ENCODE measurements at regions not wholly inside any gene's neighbourhood (a gene's known extent, or its start where the extent isn't known, plus 50 kb on each side); places are given as distances from the start of the nearest gene placed in this dataset.

DNA sequence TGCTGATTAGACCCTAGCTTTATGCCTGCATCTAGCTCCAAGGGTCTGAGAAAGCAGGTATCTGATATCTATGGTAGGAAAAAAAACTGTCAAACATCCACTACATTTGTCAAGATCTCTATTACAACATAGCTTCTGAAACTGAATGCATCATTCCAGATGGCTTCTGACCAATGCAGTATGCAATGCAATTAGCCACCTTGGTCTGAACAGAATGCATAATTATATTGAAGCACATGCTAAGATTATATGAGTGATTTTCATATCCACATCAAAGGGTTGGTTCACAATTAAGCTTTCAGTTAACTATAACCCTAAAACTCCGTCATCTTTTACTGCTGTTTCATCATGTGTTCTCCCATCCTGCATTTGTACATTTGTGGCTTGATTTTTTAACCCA lies 271.4 kb downstream of the POLR1F start:
- no peak for DNase-seq

- DNase-seq, result no peak
These were observed 280.9 kb downstream of the POLR1F start for GRCh38 chr7:19427944-19428343.

DNA sequence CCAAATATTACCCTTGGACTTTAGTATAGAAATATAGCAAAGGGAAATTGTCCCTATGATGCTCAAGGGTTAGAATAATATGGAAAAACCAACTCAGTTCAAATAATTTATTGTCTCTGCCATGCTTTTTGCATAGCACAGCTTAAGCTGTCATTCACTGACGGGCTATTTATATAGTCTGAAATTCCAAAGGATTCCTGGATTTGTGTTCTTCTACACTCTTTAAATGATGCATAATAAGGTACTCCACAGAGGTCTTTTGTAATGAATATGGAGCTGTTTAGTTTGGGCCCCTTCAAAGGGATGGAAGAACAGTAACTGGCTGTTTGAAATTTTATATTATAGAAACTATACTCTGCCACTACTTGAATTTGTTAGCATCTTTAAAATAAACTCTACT lies 276.6 kb upstream of the FERD3L start:
- DNase-seq, result no peak

- DNase-seq, result no peak
These were observed 272.0 kb upstream of the FERD3L start for GRCh38 chr7:19417231-19417630.

DNA sequence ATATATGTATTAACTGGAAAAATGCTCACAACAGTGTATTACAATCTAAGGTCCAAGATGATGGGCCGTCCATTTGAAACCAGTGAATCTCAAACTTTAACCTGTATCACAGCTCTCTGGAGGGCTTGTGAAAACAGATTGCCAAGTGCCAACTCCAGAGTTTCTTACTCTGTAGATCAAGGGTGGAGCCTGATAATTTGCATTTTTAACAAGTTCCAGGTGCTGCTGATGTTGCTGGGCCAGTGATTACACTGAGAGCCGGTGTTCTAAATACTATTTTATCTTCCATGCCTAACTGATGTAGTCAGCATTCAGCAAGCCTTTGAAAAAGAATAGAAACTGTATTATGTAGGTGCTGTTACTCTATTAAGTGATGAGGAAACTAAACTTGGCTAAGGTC lies 269.9 kb upstream of the FERD3L start:
- DNase-seq, result no peak

GRCh38 chr7:19413443-19413965 lies 268.3 kb upstream of the FERD3L start:
- DNase-seq, result no peak

DNA sequence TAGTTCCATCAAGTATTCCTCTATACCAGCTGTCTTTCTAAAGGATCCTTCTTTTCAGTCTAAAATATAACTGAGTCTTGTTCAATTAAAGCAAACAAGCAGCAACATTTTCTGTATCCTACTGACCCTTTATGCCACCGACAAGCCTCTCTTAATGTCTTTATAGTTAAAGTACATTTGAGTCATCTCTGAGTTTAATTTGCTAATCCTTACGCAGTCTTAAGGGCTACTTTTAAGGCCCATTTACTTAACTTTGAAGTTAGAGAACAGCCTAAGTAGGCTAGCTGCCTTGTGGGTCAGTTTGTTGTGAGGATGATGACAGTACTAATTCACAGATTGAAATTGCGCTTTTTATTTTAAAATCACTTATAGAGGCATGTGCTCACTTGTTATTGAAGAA lies 265.5 kb upstream of the FERD3L start:
- no peak for DNase-seq

- DNase-seq, result no peak
These were observed 264.9 kb upstream of the FERD3L start for GRCh38 chr7:19410106-19410505.

DNA sequence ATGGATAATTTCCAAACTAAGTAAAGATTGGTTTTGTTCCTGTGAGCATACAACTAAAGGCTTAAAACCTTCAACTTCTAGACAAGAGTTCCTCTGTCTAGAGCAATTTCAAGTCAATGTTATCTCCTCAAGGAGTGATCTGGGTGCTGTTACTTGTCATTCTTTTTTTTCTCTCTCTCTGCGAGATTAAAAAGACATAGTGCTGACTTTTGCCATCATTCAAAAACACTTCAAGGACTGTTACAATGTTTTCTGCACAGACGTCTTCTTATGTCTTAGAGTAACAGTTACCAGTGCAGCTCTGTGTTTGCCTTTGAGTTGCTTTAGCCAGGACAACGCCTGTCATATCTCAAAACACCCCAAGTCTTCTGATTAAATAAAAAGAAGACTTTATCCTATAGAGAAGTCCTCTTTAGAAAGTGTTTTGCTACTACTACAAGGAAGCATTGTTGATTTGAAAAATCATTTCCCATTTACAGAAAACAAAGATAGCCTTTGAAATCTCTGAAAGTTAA lies 263.5 kb upstream of the FERD3L start:
- no peak for DNase-seq

- DNase-seq, result no peak
These were observed 262.0 kb upstream of the FERD3L start for GRCh38 chr7:19407270-19407669.

DNA sequence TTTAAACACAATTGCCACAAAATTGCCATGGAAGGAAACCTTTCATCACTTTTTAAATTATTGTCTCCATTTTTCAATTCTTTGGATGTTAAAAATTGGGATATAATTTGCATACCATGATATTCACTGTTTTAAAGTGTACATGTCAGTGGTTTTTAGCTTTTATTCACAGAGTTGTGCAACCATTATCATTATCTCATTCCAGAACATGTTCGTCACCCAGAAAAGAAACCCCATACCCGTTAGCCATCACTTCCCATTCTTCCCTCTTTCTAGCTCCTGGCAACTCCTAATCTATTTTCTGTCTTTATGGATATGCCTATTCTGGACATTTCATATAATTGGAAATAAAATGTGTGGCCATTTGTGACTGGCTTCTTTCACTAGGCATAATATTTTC lies 260.3 kb upstream of the FERD3L start:
- DNase-seq, result peak in 2 of 4 experiments; percentile 10 to 14

- peak; percentile 52 to 81 (median 65) for DNase-seq
These were observed 259.7 kb upstream of the FERD3L start for GRCh38 chr7:19404912-19405329.

GRCh38 chr7:19403691-19404090 lies 258.5 kb upstream of the FERD3L start:
- no peak for DNase-seq

GRCh38 chr7:19401461-19401860 lies 256.2 kb upstream of the FERD3L start:
- no peak for DNase-seq

DNA sequence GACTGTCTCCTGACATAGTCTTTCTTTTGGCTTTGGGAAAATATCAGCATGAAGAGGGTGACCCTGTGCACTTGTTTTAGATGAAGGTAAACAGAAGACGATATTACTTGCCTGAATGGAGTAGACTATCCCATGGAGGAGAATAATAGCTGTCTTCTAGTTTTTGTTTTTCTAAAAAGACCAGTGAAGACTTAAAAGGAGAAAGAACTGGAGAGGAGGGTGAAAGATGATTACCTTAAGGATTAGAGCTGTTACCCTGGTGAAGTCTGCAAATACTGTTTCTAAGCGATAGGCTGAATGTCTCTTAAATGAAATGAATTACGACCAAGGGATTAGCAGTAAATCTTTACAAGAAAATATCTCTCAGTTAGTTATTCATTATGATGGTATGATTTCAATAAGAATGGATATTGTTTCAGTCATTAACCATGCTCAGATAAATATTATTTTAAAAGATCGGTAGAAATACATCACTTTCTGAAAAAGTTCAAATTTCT lies 255.6 kb upstream of the FERD3L start:
- DNase-seq, result no peak

DNA sequence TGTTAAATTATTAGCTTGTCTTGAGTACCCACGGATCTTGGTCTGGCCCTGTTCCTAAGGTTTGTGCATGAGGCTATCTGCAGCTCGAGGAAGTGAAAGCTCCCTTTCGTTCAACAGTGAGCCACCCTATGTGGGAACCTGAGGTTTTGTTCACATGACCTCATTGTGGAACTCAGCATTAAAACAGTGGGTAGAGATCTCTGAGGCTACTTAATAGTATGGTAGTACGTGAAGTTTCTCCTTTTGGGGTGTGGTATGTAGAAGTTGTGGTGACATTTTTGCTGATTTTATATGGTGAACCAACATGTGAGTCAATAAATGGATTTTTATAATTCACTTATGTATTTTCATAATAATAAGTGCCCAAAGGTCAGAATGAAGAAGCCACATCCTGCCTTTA lies 252.7 kb upstream of the FERD3L start:
- DNase-seq, result peak; percentile 73 to 88 (median 85)

DNA sequence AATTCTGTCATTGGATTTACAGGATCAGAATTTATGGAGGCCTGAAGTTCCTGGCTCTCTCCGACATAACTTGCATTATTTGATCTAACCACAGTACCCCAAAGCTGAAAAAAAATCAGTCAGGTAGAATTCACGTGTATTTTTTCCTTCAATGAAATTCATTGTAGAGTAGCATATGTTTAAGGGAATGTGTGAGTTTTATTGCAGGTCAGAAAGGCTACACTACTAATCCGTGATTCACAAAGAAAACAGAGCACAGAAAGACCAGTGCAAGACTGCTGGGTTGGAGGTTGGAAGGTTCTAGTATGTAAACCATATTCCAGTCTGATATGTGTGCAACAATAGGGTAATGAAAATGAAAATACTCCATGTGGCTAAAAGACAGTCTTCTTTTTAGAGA lies 247.0 kb upstream of the FERD3L start:
- DNase-seq, result no peak

DNA sequence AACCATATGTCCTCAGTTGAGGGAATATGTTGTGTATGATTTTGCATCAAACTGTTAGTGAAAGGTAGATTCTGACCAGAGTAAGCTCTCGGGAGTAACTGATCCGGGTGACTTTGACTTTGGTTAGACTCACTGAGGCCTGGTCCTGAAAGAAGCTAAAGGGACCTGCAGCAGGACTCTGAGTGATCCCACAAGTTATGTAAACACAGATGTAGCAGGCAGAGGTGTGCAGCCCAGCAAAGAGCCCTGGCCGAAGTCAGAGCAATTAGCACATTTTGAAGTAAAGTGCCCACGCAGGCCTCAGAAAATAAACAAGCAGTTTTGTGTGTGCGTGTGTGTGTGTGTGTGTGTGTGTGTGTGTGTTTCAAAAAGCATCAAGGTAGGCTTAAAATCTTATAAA lies 245.6 kb upstream of the FERD3L start:
- no peak for DNase-seq

GRCh38 chr7:19381321-19381720 lies 236.1 kb upstream of the FERD3L start:
- no peak for DNase-seq

GRCh38 chr7:19378345-19378714 lies 233.1 kb upstream of the FERD3L start:
- DNase-seq, result no peak

DNA sequence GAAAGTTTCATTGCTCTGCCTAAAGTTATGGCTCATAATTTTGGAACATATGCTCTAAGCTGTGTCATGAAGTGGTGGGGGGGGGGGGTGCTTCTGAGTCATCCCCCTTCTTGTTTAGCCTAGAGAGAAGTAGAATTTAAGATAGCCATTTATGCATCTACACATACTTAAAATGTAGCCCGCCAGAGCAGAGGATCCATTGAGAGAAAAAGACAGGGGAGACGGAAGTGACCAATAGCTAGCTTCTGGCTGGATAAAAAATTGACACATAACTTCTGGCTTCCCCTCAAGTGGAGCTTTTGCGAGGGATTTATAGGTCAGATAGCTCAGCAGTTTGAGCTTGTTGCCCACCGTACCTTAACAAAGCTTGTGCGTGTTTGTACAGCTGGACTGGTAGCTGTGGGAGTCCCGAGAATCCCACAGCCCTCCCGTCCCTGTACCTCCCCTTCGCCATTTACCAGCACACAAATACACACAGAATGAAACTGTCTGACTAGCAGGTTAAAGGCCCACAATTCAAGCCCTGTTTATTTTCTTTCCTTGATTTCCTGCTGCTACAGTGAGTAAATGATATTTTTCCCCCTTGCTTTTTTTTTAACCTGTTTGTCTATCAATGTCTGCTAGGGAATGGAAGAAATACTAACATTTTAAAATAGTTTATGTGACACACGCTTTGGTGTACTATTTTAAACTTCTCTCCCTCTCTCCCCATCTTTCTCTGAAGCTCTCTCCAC lies 232.6 kb upstream of the FERD3L start:
- no peak for DNase-seq

GRCh38 chr7:19376538-19376937 lies 231.3 kb upstream of the FERD3L start:
- peak; percentile 5 to 58 (median 32) for DNase-seq

- peak; percentile 34 to 60 (median 49) for DNase-seq
These were observed 230.8 kb upstream of the FERD3L start for GRCh38 chr7:19375976-19376375.

GRCh38 chr7:19373334-19373733 lies 228.1 kb upstream of the FERD3L start:
- no peak for DNase-seq

Measured in suppressor macrophage (primary cell).